Activated CD4-positive, alpha-beta T cell treated with anti-CD3 and anti-CD28 coated beads, Interleukin-2, amount 50 U/mL, for 1 hour (primary cell): ENCODE measurements at regions not wholly inside any gene's neighbourhood (a gene's known extent, or its start where the extent isn't known, plus 50 kb on each side); places are given as distances from the start of the nearest gene placed in this dataset.
"Not testable (repeated sequence)": the region's sequence is repeated elsewhere in the genome, so short reads cannot be mapped to it uniquely, and the experiment has no call there.

Source experiments
- DNase-seq: peaks from one replicate; pipeline ENCODE4 v3.0.0-alpha.2; 2020

DNA sequence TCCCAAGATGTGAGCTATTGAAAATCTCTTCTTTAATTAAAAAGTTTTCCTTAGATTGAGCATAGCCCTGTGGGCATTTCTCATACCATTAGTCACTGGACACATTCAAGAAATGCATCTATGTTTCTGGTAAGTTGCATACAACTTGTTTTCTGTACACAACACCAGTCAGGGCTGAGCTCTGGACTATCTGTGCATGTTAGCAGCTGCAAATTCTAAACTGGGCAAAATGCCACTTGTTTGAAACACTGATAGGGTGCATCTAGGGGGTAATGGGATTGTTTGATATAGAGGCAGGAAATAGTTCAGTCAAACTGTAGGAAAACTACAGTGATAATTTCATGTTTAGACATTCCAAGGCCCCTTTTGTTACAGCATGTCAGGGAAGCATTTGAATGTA is 145.6 kb upstream of the NPY start:
- no peak for DNase-seq

- DNase-seq = no peak
Measured at GRCh38 chr7:24140001-24140400, 144.0 kb upstream of the NPY start.

GRCh38 chr7:24141874-24142509 is 142.0 kb upstream of the NPY start:
- no peak for DNase-seq

DNA sequence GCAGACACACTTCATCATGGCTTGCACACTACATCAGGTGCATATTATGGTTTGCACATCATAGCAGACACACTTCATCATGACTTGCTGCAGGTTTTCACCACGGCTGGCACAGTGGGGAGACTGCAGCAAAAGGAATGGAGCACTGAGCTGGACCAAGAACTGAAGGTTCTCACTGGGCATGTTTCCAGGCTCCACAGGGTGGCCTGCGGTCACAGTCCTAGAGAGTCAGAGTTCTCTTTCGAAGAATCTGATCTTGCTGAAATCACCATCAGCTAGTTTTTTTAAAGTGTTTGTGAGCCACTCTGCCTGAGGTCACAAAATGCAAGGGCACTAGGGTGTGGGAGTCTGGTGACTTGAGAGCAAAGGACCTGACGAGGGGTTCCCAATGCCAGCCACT is 140.4 kb upstream of the NPY start:
- no peak for DNase-seq

DNA sequence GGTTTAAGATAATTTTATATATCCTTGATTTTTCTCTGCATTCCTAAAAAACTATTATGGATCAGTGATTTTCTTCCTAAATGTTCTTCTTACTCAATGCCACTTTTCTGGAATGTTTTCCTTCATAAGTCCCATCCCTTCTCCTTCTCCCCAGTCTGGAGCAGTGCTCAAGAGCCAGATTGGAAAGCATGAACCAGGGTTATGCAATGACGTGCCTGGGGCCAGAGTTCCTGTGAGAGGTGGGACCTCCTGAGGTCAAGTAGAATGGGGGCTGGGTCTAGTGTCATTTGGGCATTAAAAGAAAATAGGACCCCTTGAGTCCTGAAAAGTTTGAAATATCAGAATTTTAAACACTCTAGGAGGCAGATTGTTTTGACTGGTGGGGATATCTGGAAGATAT is 132.0 kb upstream of the NPY start:
- no peak for DNase-seq

- DNase-seq = no peak
Measured at GRCh38 chr7:24152356-24152755, 131.6 kb upstream of the NPY start.

GRCh38 chr7:24152877-24153472 is 131.0 kb upstream of the NPY start:
- DNase-seq = no peak

GRCh38 chr7:24157666-24158065 is 126.3 kb upstream of the NPY start:
- no peak for DNase-seq

- no peak for DNase-seq
Measured at GRCh38 chr7:24158975-24159374, 125.0 kb upstream of the NPY start.

- DNase-seq = no peak
Measured at GRCh38 chr7:24164401-24164800, 119.6 kb upstream of the NPY start.

- DNase-seq = no peak
Measured at GRCh38 chr7:24169077-24169624, 114.8 kb upstream of the NPY start.

DNA sequence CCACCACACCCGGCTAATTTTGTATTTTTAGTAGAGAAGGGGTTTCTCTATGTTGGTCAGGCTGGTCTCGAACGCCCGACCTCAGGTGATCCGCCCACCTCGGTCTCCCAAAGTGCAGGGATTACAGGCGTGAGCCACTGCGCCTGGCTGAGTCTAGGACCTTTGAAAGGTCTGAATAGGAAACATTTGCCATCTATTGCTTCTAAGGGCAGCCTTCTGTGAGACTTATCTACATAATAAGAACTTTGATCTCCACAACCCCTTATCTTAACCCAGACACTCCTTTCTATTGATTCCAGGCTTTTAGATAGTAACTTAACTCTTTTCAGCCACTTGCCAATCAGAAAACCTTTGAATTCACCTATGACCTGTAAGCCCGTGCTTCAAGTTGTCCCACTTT is 112.0 kb upstream of the NPY start:
- DNase-seq = not testable (repeated sequence)

DNA sequence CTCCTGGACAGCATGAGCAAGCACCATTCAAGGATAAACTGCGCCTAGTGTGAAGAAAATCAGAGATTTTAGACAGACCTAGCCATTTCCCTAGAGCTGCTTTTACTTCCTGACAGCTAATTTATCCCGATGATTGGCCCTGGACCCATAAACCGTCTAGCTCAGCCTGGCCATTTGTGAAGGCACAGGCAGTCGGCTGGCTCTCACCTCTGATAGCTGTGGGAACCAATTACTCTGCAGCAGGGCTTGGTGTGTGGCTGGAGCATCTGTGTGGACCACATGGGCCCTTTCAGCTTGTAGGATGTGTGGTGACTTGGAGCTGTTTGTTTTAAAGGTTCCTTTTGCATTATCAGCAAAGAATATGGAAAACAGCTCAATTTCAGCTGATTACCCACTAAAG is 111.1 kb upstream of the NPY start:
- DNase-seq = no peak

DNA sequence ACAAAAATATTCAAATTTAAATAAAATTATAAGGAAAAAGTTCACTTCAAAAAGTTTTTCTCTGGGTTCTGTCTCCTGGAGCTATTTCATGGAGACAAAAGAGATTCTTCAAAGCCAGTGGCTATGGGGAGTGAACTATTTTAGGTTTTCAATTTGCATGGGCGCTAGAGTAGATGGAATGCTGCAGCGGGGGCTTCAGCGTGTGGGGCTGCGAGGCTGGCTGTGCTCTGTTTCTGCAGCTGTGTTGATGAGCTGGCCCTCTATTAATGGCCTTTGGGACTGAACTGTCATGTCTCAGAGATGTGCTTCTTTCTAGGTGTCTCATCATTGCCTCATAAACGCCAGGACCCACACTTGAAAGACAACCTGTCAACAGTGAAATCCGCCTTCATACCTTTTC is 108.4 kb upstream of the NPY start:
- no peak for DNase-seq

DNA sequence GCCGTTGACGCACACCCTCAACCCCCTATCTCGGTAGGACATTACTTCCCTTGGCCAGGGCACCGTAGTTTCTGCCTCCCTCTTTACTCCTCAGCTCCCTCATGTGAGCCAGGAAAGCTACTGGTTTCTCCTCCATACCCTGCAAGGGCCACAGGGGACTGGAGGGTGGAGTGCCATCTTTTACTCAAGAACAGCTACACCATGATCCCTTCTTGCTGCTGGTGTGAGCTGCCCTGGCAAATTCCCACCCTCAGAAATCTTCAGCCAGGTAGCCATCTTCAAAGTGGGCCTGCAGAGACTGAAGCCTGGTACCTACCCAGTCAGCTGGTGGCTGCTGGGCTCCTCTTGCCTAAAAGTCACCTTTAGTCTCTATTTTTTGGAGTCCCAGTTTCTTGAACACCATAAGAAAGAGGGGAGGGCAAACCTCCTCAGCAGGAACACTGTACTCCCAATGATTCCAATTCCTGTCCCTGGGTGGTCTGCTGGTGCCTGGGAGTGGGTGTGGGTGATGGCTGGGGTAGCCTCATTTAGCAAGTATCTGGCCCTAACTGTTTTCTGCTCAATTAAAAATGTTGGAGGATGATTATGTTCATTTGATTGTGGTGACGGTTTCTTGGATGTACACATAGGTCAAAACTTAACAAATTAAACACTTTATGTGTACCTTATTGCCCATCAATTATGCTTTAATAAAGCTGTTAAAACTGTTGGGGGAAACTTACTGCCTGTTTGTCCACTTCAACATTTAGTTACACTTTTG is 105.0 kb upstream of the NPY start:
- DNase-seq = no peak

- DNase-seq = no peak
Measured at GRCh38 chr7:24191362-24191761, 92.6 kb upstream of the NPY start.

- DNase-seq = no peak
Measured at GRCh38 chr7:24192053-24192452, 91.9 kb upstream of the NPY start.

- no peak for DNase-seq
Measured at GRCh38 chr7:24192691-24193090, 91.3 kb upstream of the NPY start.

DNA sequence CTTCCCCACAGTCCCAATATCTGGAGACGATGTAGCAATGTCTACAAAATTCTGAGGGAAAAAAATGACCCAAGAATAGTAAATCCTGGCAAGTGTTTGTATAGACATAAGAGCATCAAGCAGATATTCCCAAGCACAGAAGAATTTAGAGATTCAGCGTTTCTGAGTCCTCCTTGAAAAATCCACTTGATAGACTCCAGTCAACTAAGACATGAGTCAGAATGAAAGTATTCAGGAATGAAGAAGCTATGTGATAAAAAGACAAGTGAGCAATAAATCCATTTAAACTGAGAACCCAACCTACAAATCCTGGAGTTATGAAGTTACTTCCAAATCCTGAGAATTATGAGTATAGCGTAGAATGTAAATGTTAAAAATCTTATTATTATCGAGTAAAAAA is 86.1 kb upstream of the NPY start:
- DNase-seq = no peak

DNA sequence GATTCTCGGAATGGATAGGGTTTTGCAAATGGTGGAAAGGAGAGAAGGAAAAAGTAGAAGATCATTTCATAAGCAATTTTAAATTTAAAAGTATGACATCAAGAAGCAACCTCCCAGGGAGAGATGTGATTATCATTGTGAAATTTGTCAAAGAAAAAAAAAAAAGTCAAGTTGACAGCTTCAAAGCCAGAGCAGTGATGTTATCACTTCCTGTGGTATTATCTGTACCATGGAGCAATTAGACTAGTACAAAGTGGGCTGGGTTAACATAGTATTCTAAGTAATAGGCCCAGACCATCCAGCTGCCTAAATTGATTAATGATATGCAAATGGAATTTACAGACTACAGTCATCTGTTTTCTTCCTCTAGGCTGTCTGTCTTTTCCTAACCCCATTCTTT is 84.0 kb upstream of the NPY start:
- DNase-seq = no peak

DNA sequence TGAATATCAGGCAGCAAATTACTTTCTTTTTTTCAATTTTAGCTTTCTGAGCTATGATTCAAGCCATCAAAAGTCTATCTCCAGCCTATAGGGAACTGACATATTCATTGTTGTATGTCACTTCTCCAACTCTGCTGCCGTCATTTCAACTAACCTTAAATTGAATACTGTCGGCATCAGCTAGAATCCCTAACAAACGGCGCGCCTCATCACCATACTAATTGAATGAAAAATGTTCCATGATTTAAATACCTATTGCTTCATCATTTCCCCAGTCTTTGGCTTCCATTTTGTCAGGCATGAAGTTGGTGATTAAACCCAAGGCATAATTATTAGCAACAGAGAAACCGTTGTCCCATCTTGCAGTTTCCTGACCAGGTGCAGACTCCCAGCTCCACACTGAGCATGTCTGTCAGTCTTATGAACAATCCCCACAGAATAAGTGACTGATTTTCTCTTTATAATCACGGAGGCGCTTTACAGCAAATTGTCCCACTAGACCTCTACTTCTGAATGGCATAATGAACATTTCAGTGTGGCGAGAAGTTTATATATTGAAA is 83.5 kb upstream of the NPY start:
- DNase-seq = no peak

DNA sequence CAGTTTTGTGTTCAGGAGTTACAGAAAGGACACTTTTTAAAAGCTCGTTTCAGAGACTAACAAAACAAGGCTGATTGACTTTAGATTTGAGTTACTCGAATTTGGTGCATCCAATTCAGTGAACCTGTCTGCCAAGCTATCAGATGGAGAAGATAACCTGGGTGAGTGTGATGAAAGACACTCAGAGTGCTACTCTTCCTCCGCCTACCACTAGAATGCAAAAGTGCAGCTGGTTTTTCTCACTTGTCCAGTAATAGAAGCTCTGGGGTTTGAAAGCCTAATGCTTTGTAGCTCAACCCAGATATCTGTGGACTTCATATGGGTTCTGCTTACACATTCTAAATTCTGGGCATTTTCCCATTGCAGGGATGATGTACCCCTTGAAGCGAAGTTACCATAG is 82.8 kb upstream of the NPY start:
- no peak for DNase-seq

GRCh38 chr7:24212073-24212472 is 71.9 kb upstream of the NPY start:
- DNase-seq = no peak

- DNase-seq = no peak
Measured at GRCh38 chr7:24213311-24213710, 70.7 kb upstream of the NPY start.
